ENCODE measurements at regions not wholly inside any gene's neighbourhood (a gene's known extent, or its start where the extent isn't known, plus 50 kb on each side); places are given as distances from the start of the nearest gene placed in this dataset.

DNA sequence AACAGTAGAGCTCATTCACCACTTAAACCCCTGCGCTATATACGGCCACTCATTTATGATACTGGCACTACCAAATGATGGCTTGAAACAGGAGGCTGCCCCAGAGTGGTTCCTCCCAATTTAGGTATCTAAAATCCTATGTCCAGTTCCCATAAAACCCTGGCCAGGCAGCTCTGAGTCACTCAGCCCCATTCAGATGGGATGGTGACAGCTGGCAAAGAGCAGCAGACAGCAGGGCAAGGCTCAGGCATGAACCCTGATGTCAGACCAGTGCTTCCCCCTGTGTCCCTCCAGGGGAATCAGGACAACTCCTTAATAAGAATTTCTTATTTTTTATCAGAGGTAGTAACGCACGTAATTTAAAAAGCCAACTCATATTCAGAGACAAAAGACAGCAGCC lies 77.2 kb upstream of the RNU6-1 start (continued):
- TF ChIP-seq, protein P1, sequence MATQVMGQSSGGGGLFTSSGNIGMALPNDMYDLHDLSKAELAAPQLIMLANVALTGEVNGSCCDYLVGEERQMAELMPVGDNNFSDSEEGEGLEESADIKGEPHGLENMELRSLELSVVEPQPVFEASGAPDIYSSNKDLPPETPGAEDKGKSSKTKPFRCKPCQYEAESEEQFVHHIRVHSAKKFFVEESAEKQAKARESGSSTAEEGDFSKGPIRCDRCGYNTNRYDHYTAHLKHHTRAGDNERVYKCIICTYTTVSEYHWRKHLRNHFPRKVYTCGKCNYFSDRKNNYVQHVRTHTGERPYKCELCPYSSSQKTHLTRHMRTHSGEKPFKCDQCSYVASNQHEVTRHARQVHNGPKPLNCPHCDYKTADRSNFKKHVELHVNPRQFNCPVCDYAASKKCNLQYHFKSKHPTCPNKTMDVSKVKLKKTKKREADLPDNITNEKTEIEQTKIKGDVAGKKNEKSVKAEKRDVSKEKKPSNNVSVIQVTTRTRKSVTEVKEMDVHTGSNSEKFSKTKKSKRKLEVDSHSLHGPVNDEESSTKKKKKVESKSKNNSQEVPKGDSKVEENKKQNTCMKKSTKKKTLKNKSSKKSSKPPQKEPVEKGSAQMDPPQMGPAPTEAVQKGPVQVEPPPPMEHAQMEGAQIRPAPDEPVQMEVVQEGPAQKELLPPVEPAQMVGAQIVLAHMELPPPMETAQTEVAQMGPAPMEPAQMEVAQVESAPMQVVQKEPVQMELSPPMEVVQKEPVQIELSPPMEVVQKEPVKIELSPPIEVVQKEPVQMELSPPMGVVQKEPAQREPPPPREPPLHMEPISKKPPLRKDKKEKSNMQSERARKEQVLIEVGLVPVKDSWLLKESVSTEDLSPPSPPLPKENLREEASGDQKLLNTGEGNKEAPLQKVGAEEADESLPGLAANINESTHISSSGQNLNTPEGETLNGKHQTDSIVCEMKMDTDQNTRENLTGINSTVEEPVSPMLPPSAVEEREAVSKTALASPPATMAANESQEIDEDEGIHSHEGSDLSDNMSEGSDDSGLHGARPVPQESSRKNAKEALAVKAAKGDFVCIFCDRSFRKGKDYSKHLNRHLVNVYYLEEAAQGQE (IDR thresholded peaks at IDR 0.05; ENCODE audit: unreplicated experiment) = no peak
- no peak for TF ChIP-seq EZH2 (IDR thresholded peaks at IDR 0.05; ENCODE audit: low read depth, unreplicated experiment)
- TF ChIP-seq, protein P2, sequence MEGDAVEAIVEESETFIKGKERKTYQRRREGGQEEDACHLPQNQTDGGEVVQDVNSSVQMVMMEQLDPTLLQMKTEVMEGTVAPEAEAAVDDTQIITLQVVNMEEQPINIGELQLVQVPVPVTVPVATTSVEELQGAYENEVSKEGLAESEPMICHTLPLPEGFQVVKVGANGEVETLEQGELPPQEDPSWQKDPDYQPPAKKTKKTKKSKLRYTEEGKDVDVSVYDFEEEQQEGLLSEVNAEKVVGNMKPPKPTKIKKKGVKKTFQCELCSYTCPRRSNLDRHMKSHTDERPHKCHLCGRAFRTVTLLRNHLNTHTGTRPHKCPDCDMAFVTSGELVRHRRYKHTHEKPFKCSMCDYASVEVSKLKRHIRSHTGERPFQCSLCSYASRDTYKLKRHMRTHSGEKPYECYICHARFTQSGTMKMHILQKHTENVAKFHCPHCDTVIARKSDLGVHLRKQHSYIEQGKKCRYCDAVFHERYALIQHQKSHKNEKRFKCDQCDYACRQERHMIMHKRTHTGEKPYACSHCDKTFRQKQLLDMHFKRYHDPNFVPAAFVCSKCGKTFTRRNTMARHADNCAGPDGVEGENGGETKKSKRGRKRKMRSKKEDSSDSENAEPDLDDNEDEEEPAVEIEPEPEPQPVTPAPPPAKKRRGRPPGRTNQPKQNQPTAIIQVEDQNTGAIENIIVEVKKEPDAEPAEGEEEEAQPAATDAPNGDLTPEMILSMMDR (conservative IDR thresholded peaks at IDR 0.05; ENCODE audit: low read depth in 2 of 2) = no peak
- TF ChIP-seq, protein P3, sequence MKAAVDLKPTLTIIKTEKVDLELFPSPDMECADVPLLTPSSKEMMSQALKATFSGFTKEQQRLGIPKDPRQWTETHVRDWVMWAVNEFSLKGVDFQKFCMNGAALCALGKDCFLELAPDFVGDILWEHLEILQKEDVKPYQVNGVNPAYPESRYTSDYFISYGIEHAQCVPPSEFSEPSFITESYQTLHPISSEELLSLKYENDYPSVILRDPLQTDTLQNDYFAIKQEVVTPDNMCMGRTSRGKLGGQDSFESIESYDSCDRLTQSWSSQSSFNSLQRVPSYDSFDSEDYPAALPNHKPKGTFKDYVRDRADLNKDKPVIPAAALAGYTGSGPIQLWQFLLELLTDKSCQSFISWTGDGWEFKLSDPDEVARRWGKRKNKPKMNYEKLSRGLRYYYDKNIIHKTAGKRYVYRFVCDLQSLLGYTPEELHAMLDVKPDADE (IDR thresholded peaks at IDR 0.05) = no peak
- TF ChIP-seq JUNB (IDR thresholded peaks at IDR 0.05; ENCODE audit: unreplicated experiment) = no peak

DNA sequence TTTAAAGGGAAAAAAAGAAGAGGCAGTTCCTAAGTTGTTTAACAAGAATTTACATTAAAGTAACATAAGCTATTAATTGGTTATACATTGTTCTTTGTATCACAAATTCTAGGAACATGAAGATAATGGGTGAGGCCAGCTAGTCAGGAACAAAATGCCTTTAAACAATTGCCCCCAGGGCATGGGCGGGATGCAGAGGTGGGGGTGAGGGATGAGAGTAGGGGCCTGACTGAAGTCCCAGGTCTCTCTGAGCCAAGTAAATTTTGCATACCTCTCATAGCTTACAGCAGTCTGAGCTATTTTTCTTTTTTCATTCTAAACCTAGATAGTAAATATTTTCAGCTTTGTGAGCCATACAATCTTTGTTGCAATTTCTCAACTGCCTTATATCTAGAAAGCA lies 77.8 kb upstream of the RNU6-1 start:
- H3K4me1 Mint-ChIP-seq = peaks cover 22% of the 10 kb centered on the region
- no peak for ATAC-seq
- no peak overlapping the region for H3K4me3 Mint-ChIP-seq
- H3K36me3 ChIP-seq (ENCODE audit: insufficient read depth) = peaks cover 3% of the 10 kb centered on the region; the same call in 1 of the 2 replicates
- no peaks in the 10 kb centered on the region for H3F3A ChIP-seq (replicated peaks; ENCODE audit: low read depth)
- H3K27ac Mint-ChIP-seq = no peak overlapping the region
- no peak overlapping the region for H3K4me2 ChIP-seq
- no peaks in the 10 kb centered on the region for H3K9me2 ChIP-seq (ENCODE audit: insufficient read depth)
- H3K4me3 ChIP-seq = no peak overlapping the region
- H3K27me3 Mint-ChIP-seq (ENCODE audit: insufficient read depth, low read depth, poor library complexity) = peaks cover 10% of the 10 kb centered on the region
- no peaks in the 10 kb centered on the region for H3K27me3 ChIP-seq (ENCODE audit: insufficient read depth)
- peaks cover 5% of the 10 kb centered on the region for H3K36me3 Mint-ChIP-seq (ENCODE audit: low read depth)
- peaks cover 18% of the 10 kb centered on the region for H3K9me3 Mint-ChIP-seq
- H2AFZ ChIP-seq = peak overlapping the region; percentile 66; the same call in 1 of the 2 replicates
- peaks cover 26% of the 10 kb centered on the region for H3K4me1 ChIP-seq (ENCODE audit: insufficient read depth)
- H3K27ac ChIP-seq (ENCODE audit: low read depth) = no peak overlapping the region
- no peaks in the 10 kb centered on the region for H4K20me1 ChIP-seq (replicated peaks; ENCODE audit: insufficient read depth)
- DNase-seq (ENCODE audit: low spot score) = no peak
- H3K79me2 ChIP-seq (replicated peaks; ENCODE audit: insufficient read depth) = no peaks in the 10 kb centered on the region
- TF ChIP-seq, protein P4, sequence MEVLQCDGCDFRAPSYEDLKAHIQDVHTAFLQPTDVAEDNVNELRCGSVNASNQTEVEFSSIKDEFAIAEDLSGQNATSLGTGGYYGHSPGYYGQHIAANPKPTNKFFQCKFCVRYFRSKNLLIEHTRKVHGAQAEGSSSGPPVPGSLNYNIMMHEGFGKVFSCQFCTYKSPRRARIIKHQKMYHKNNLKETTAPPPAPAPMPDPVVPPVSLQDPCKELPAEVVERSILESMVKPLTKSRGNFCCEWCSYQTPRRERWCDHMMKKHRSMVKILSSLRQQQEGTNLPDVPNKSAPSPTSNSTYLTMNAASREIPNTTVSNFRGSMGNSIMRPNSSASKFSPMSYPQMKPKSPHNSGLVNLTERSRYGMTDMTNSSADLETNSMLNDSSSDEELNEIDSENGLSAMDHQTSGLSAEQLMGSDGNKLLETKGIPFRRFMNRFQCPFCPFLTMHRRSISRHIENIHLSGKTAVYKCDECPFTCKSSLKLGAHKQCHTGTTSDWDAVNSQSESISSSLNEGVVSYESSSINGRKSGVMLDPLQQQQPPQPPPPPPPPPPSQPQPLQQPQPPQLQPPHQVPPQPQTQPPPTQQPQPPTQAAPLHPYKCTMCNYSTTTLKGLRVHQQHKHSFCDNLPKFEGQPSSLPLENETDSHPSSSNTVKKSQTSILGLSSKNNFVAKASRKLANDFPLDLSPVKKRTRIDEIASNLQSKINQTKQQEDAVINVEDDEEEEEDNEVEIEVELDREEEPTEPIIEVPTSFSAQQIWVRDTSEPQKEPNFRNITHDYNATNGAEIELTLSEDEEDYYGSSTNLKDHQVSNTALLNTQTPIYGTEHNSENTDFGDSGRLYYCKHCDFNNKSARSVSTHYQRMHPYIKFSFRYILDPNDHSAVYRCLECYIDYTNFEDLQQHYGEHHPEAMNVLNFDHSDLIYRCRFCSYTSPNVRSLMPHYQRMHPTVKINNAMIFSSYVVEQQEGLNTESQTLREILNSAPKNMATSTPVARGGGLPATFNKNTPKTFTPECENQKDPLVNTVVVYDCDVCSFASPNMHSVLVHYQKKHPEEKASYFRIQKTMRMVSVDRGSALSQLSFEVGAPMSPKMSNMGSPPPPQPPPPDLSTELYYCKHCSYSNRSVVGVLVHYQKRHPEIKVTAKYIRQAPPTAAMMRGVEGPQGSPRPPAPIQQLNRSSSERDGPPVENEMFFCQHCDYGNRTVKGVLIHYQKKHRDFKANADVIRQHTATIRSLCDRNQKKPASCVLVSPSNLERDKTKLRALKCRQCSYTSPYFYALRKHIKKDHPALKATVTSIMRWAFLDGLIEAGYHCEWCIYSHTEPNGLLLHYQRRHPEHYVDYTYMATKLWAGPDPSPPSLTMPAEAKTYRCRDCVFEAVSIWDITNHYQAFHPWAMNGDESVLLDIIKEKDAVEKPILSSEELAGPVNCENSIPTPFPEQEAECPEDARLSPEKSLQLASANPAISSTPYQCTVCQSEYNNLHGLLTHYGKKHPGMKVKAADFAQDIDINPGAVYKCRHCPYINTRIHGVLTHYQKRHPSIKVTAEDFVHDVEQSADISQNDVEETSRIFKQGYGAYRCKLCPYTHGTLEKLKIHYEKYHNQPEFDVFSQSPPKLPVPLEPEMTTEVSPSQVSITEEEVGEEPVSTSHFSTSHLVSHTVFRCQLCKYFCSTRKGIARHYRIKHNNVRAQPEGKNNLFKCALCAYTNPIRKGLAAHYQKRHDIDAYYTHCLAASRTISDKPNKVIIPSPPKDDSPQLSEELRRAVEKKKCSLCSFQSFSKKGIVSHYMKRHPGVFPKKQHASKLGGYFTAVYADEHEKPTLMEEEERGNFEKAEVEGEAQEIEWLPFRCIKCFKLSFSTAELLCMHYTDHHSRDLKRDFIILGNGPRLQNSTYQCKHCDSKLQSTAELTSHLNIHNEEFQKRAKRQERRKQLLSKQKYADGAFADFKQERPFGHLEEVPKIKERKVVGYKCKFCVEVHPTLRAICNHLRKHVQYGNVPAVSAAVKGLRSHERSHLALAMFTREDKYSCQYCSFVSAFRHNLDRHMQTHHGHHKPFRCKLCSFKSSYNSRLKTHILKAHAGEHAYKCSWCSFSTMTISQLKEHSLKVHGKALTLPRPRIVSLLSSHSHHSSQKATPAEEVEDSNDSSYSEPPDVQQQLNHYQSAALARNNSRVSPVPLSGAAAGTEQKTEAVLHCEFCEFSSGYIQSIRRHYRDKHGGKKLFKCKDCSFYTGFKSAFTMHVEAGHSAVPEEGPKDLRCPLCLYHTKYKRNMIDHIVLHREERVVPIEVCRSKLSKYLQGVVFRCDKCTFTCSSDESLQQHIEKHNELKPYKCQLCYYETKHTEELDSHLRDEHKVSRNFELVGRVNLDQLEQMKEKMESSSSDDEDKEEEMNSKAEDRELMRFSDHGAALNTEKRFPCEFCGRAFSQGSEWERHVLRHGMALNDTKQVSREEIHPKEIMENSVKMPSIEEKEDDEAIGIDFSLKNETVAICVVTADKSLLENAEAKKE (CRISPR knock-in tag; IDR thresholded peaks at IDR 0.05) = no peak
- TF ChIP-seq JUNB (IDR thresholded peaks at IDR 0.05; ENCODE audit: unreplicated experiment) = no peak
- TF ChIP-seq, protein P2 (conservative IDR thresholded peaks at IDR 0.05; ENCODE audit: low read depth in 2 of 2) = no peak
- TF ChIP-seq EZH2 (IDR thresholded peaks at IDR 0.05; ENCODE audit: low read depth, unreplicated experiment) = no peak
- no peak for TF ChIP-seq ZNF114 (CRISPR knock-in tag; IDR thresholded peaks at IDR 0.05)
- no peak for TF ChIP-seq NANOG (IDR thresholded peaks at IDR 0.05; ENCODE audit: borderline replicate concordance)
- no peak for TF ChIP-seq POLR2AphosphoS5 (IDR thresholded peaks at IDR 0.05; ENCODE audit: low read depth)
- no peak for TF ChIP-seq EZH2phosphoT487 (IDR thresholded peaks at IDR 0.05; ENCODE audit: unreplicated experiment)
